ENCODE measurements at regions not wholly inside any gene's neighbourhood (a gene's known extent, or its start where the extent isn't known, plus 50 kb on each side); places are given as distances from the start of the nearest gene placed in this dataset.

DNA sequence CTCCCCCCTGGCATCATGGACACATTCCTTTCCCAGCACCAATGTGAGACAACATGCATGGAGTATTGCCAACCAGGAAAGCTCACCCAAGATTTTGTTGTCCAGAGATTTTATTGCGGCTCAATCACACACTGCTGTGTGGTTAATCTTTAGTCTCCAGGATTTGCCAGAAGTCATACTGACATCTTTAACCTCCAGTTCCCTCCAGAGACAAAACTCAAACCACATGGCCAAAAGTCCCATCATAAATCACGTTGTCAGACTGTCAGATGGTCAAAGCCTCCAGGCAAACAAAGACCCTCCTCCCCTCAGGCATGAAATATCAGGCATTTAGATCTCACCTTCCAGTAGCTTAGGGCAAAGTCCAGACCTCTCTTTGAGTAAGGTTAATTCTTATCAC lies 97.3 kb upstream of the OPRM1 start:
- DNase-seq, result no peak
- Histone ChIP-seq H3K27ac (no peak overlapping the region), H3K36me3 (no peaks in the 10 kb centered on the region), H3K4me1 (no peaks in the 10 kb centered on the region), H3K9me3 (no peaks in the 10 kb centered on the region), H3K27me3 (ENCODE audit: low read depth) (no peaks in the 10 kb centered on the region), H3K4me3 (no peak overlapping the region)
- TF ChIP-seq, protein P1, sequence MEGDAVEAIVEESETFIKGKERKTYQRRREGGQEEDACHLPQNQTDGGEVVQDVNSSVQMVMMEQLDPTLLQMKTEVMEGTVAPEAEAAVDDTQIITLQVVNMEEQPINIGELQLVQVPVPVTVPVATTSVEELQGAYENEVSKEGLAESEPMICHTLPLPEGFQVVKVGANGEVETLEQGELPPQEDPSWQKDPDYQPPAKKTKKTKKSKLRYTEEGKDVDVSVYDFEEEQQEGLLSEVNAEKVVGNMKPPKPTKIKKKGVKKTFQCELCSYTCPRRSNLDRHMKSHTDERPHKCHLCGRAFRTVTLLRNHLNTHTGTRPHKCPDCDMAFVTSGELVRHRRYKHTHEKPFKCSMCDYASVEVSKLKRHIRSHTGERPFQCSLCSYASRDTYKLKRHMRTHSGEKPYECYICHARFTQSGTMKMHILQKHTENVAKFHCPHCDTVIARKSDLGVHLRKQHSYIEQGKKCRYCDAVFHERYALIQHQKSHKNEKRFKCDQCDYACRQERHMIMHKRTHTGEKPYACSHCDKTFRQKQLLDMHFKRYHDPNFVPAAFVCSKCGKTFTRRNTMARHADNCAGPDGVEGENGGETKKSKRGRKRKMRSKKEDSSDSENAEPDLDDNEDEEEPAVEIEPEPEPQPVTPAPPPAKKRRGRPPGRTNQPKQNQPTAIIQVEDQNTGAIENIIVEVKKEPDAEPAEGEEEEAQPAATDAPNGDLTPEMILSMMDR (IDR thresholded peaks at IDR 0.05), result no peak
- ATAC-seq, result no peak
- intact Hi-C loops (cut with DNase I), result no loop called here

DNA sequence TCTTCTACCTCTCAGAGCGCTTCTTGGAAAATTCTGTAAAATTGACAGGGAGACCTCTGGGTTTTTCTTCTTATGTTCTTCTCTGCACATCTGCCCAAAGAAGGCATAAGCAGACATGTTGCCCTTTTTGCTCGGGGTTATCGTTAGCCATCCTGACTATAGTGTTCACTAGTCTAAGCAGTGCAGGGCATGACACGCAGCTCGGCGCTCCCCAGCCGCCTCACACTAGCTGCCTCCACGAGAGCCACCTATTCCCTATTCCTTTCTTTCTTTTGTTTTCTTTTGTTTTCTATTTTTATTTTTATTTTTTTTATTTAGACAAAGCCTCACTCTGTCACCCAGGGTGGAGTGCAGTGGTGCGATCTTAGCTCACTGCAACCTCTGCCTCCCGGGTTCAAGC lies 100.2 kb upstream of the OPRM1 start:
- ATAC-seq, result no peak
- no peak overlapping the region for H3K27ac ChIP-seq
- intact Hi-C loops (cut with DNase I), result no loop called here
- H3K9me3 ChIP-seq, result no peaks in the 10 kb centered on the region
- H3K4me3 ChIP-seq, result no peak overlapping the region
- TF ChIP-seq, protein P1 (IDR thresholded peaks at IDR 0.05), result no peak
- no peak for DNase-seq
- no peaks in the 10 kb centered on the region for H3K27me3 ChIP-seq (ENCODE audit: low read depth)
- no peaks in the 10 kb centered on the region for H3K4me1 ChIP-seq
- no peaks in the 10 kb centered on the region for H3K36me3 ChIP-seq

DNA sequence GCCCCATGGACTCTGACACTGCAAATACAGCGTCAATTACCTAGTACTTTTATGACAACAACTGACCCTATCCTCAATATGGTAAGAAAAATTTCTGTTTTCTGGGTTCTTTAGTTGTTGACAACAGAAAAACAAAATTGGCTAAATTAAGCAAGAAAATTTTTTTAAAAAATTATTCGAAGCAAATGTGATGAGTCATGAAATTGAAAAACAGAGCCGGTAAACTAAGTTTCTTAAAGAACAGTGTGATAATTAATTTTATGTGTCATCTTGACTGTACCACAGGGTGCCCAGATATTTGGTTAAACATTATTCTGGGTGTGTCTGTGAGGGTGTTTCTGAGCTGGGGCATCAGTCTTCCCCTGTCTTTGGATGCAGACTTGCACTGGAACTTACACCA lies 107.6 kb upstream of the OPRM1 start:
- no peak overlapping the region for H3K27ac ChIP-seq
- H3K9me3 ChIP-seq, result no peaks in the 10 kb centered on the region
- no peak for DNase-seq
- no peaks in the 10 kb centered on the region for H3K36me3 ChIP-seq
- TF ChIP-seq, protein P1 (IDR thresholded peaks at IDR 0.05), result no peak
- intact Hi-C loops (cut with DNase I), result no loop called here
- no peak for ATAC-seq
- H3K4me1 ChIP-seq, result no peaks in the 10 kb centered on the region
- no peaks in the 10 kb centered on the region for H3K27me3 ChIP-seq (ENCODE audit: low read depth)
- H3K4me3 ChIP-seq, result no peak overlapping the region

DNA sequence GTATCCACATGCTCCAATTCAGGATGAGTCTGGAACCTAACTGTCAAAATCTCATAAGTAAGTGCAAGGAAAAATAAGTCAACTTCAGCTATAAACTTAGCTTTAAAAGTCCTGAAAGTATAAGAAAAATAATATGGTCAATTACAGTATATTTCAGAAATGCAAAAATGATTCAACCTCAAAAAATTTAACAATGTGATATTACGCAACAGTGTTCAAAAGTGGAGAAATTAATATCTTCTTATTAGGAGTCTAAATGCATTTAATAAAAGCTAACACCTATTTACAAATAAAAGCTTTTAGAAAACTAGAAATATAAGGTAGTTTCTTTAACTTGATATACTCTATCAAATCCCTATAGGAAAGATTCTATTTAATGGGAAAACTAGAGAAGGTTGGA lies 111.2 kb upstream of the OPRM1 start:
- no peak for ATAC-seq
- Histone ChIP-seq H3K4me3 (no peak overlapping the region), H3K9me3 (no peaks in the 10 kb centered on the region)

DNA sequence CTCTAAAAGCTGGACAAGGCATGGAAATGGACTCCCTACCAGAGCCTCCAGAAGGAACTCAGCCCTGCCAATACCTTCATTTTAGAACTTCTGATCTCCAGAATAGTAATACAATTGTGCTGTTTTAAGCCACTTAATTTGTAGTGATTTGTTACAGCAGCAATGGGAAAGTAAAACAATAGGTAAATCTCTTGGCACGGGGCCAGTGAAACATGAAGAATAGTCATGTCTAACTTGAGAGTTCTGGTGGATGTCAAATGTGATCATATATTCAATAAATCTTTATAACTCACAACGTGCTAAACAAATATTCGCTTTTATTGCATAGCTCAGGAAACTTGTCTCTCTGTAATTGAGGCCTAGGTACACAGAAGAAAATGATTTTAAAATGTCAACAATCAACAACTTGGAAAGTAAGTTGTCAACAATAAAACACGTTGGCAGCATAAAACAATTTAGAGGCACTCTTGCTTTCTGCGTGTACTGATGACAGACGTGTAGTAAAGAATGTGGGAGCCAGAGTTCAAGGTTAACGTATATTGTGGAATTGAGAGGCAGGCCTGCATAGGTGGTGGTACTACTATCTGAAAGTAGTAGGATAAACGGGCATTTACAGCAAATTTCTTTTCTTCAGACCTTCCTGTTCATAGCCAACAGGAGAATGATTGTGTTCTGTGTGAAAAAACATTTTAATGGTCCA lies 140.5 kb upstream of the OPRM1 start:
- Histone ChIP-seq H3K9me3 (no peaks in the 10 kb centered on the region), H3K4me1 (no peaks in the 10 kb centered on the region), H3K27me3 (ENCODE audit: low read depth) (no peaks in the 10 kb centered on the region), H3K4me3 (no peak overlapping the region), H3K27ac (no peak overlapping the region), H3K36me3 (no peaks in the 10 kb centered on the region)
- TF ChIP-seq, protein P1 (IDR thresholded peaks at IDR 0.05), result no peak
- intact Hi-C loops (cut with DNase I), result no loop called here
- no peak for DNase-seq
- no peak for ATAC-seq

More for the DNA sequence above, 111.2 kb upstream of the OPRM1 start:
- Histone ChIP-seq H3K27ac (no peak overlapping the region), H3K36me3 (no peaks in the 10 kb centered on the region), H3K27me3 (ENCODE audit: low read depth) (no peaks in the 10 kb centered on the region), H3K4me1 (no peaks in the 10 kb centered on the region)
- no peak for DNase-seq
- intact Hi-C loops (cut with DNase I), result no loop called here
- TF ChIP-seq, protein P1 (IDR thresholded peaks at IDR 0.05), result no peak
